Neural cell (in vitro differentiated cells): ENCODE measurements at regions not wholly inside any gene's neighbourhood (a gene's known extent, or its start where the extent isn't known, plus 50 kb on each side); places are given as distances from the start of the nearest gene placed in this dataset.

Experiments used
- CTCF ChIP-seq: fragments of 450-650 bp; IDR thresholded peaks from 2 replicates; pipeline ENCODE4 v1.5.1; 2014; ENCODE audit warnings: antibody characterized with exemption, mild to moderate bottlenecking, moderate library complexity; ENCODE audit not compliant: poor library complexity, severe bottlenecking
- EP300 ChIP-seq: fragments of 450-650 bp; conservative IDR thresholded peaks from 2 replicates; pipeline ENCODE4 v1.6.1; 2014; ENCODE audit warnings: antibody characterized with exemption, mild to moderate bottlenecking, moderate library complexity; ENCODE audit not compliant: poor library complexity, severe bottlenecking
- EZH2 ChIP-seq: fragments of 200-600, 300-800 bp; shearing (Covaris generic), sonication (generic); IDR thresholded peaks from 2 replicates; pipeline ENCODE4 v1.6.1; 2014; ENCODE audit warnings: antibody characterized with exemption, low read length, borderline replicate concordance, mild to moderate bottlenecking; ENCODE audit not compliant: insufficient read depth, poor library complexity, severe bottlenecking
- POLR2AphosphoS5 ChIP-seq: IDR thresholded peaks from 2 replicates; pipeline ENCODE4 v1.6.1; 2012
- RAD21 ChIP-seq: fragments of 450-650 bp; conservative IDR thresholded peaks from 2 replicates; pipeline ENCODE4 v1.6.1; 2014; ENCODE audit warnings: antibody characterized with exemption, mild to moderate bottlenecking, moderate library complexity
- REST ChIP-seq: IDR thresholded peaks from 2 replicates; pipeline ENCODE4 v1.6.1; 2012; ENCODE audit warnings: borderline replicate concordance
- TAF1 ChIP-seq: IDR thresholded peaks from 2 replicates; pipeline ENCODE4 v1.6.1; 2012; ENCODE audit warnings: low read depth

GRCh38 chr4:148808416-148808815 lies 366.2 kb upstream of the NR3C2 start:
- TF ChIP-seq POLR2AphosphoS5 (no peak), CTCF (no peak), EZH2 (no peak), RAD21 (no peak), REST (no peak), EP300 (no peak), TAF1 (no peak)
